ENCODE measurements at regions not wholly inside any gene's neighbourhood (a gene's known extent, or its start where the extent isn't known, plus 50 kb on each side); places are given as distances from the start of the nearest gene placed in this dataset.
A peak's percentile ranks its signal among the peaks of the same experiment; 100 is the strongest.
"Not testable (repeated sequence)": the region's sequence is repeated elsewhere in the genome, so short reads cannot be mapped to it uniquely, and the experiment has no call there.

- DNase-seq: no peak
Measured at GRCh38 chr7:157467496-157468212, 130.8 kb downstream of the DNAJB6 start.

GRCh38 chr7:157468221-157469111 lies 131.7 kb downstream of the DNAJB6 start:
- DNase-seq: no peak

GRCh38 chr7:157469181-157470016 lies 132.6 kb downstream of the DNAJB6 start:
- no peak for DNase-seq

GRCh38 chr7:157470017-157470322 lies 133.2 kb downstream of the DNAJB6 start:
- DNase-seq: no peak

- DNase-seq: no peak
Measured at GRCh38 chr7:157470701-157471131, 133.9 kb downstream of the DNAJB6 start.

GRCh38 chr7:157471259-157472125 lies 134.7 kb downstream of the DNAJB6 start:
- DNase-seq: no peak

- DNase-seq: peak; percentile 10
Measured at GRCh38 chr7:157472311-157473050, 135.7 kb downstream of the DNAJB6 start.

GRCh38 chr7:157473051-157473569 lies 136.3 kb downstream of the DNAJB6 start:
- DNase-seq: no peak

GRCh38 chr7:157474685-157475084 lies 137.9 kb downstream of the DNAJB6 start:
- no peak for DNase-seq

GRCh38 chr7:157475095-157475494 lies 138.3 kb downstream of the DNAJB6 start:
- DNase-seq: no peak

GRCh38 chr7:157475601-157476000 lies 138.8 kb downstream of the DNAJB6 start:
- no peak for DNase-seq

- DNase-seq: no peak
Measured at GRCh38 chr7:157476201-157476600, 139.4 kb downstream of the DNAJB6 start.

GRCh38 chr7:157476654-157477549 lies 140.1 kb downstream of the DNAJB6 start:
- DNase-seq: no peak

GRCh38 chr7:157477550-157478212 lies 140.9 kb downstream of the DNAJB6 start:
- DNase-seq: no peak

- DNase-seq: not testable (repeated sequence)
Measured at GRCh38 chr7:157478611-157479010, 141.8 kb downstream of the DNAJB6 start.

GRCh38 chr7:157479326-157479725 lies 142.5 kb downstream of the DNAJB6 start:
- DNase-seq: no peak

- no peak for DNase-seq
Measured at GRCh38 chr7:157480371-157481050, 143.7 kb downstream of the DNAJB6 start.

GRCh38 chr7:157481389-157481788 lies 144.6 kb downstream of the DNAJB6 start:
- DNase-seq: no peak

GRCh38 chr7:157482025-157482424 lies 145.2 kb downstream of the DNAJB6 start:
- no peak for DNase-seq
